GM21529 (cell line): ENCODE measurements at regions not wholly inside any gene's neighbourhood (a gene's known extent, or its start where the extent isn't known, plus 50 kb on each side); places are given as distances from the start of the nearest gene placed in this dataset.

Source experiments
- ATAC-seq: cut with Tn5 transposase; IDR thresholded peaks from one replicate; pipeline ENCODE4 v1.9.1; 2021; ENCODE audit not compliant: unreplicated experiment

GRCh38 chr4:31051565-31051964 is 331.4 kb downstream of the PCDH7 start:
- ATAC-seq: no peak

GRCh38 chr4:31052519-31052918 is 332.4 kb downstream of the PCDH7 start:
- no peak for ATAC-seq

GRCh38 chr4:31053451-31053850 is 333.3 kb downstream of the PCDH7 start:
- ATAC-seq: no peak

DNA sequence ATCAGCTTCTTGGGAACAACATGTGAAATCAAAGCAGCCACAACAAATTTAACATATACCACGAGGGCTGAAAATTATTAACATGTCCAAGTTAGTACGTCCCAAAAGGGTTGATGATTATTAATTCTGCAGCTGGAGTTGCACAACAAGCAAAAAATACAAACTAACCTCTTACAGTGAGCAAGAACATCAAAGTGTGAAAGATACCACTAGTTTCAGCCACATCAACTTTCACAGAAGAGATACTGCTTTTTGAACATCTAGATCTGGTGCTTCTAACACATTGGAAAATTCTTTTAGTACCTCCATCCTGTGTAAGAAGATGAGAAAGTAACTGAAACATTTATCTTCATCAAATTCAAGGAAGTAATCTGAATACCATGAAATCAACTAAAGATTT is 334.1 kb downstream of the PCDH7 start:
- ATAC-seq: no peak

- no peak for ATAC-seq
Observed at GRCh38 chr4:31058656-31059055, 338.5 kb downstream of the PCDH7 start.

DNA sequence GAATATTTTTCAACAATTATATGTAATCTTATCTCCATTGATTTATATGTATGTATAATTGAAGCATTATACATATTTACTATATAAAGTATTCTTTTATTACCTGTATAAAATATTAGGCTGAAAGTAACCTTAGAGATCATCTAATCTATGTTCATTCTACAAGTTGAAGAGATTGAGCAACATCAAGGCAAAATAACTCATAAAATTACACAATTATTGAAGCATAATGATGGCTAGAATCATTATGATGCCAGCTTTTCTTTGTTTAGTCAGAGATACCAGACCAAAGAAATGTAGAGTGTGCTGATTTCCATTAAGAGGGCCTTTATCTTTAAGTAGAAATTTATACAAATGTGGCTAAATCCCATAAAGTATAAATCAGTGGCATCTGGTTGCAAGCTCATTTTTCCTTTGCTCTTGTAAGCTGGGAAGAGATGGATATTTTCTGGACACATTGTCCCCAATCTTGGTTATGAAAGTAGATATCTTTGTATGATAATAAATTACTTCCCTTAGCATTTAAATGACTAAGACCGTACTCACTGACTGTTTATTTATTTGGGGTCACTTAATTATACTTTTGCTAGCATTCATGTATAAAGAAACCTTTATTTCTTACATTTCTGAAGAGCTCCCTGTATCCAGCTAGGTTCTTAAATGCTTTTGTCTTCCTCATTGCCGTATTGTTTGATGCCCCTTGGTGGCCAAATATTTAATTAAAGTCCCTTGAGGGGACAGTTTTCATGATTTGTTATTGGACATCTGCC is 339.8 kb downstream of the PCDH7 start:
- no peak for ATAC-seq

- ATAC-seq: no peak
Observed at GRCh38 chr4:31065086-31065485, 344.9 kb downstream of the PCDH7 start.

DNA sequence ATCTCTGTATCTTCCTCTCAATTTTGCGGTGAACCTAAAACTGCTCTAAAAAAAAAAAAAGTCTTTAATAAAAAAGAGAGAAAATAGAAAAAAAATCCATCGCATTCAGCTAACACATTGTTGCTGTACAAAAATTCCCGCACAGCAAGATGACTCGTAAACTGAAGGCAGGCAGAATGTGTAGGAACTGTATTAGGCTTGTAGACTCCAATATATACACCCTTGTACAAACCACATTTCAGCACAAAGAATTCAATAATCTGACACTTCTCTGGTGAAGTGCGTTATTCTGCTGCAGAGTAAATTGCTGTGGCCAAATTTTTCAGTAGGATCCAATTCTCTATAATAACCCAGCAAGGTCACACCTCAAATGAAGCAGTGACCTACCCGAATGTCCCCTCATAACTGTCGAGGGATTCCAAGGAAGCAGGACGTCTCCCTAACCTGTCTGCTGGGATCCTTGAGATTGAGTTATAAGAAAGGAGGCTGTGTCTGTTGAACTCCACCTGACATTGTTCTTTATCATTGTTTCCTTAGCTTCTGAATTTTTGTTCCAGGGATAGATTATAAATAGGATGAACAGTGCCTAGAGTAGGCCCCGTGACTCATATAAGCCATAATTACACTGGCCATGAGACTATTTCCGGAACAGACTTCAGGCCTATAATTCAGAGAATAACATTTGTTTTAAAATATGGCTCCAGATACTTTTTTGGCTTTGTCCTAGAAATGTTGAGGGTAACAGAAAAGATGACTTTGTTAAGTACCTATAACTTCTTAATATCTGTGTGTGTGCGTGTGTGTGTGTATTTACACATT is 348.3 kb downstream of the PCDH7 start:
- no peak for ATAC-seq

GRCh38 chr4:31069151-31069550 is 349.0 kb downstream of the PCDH7 start:
- ATAC-seq: no peak

GRCh38 chr4:31071508-31072486 is 351.6 kb downstream of the PCDH7 start:
- no peak for ATAC-seq

- ATAC-seq: no peak
Observed at GRCh38 chr4:31075969-31076368, 355.8 kb downstream of the PCDH7 start.

GRCh38 chr4:31078661-31079060 is 358.5 kb downstream of the PCDH7 start:
- ATAC-seq: no peak

- ATAC-seq: no peak
Observed at GRCh38 chr4:31080887-31081286, 360.7 kb downstream of the PCDH7 start.

DNA sequence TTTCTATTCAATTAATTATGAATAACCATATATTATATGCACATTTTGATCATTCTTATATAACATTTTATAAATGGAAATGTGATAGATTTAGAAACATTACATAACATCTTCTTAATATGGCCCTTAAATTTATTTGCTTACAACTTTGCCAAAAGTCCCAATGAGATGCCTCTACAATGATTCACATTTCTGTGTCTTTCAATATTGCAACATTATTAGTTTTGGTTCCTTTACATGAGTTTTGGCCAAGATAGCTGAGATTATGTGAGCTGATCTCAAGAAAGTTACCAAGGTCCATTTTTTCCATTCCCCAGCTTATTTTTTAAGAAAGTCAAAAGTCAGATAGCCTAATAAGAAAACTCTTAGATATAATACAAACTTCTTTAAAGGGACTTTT is 361.2 kb downstream of the PCDH7 start:
- no peak for ATAC-seq

DNA sequence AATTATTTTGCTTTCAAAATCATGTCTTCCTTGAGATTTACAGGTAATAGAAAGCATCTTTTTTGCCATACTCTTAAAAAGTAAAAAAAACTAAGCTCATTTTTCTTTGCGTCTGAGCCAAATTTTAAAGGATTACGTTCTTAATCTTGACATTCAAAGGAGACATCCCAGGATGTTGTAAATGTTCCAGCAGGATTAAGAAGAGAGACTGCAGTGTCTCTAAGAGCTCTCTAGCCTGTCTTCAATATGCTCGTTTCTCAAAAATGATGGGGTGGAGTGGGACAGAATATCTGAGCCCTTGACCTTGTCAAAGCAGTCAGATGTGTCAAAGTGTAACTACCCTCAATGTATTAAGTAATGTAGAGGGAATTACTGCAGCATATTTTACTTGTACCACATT is 363.3 kb downstream of the PCDH7 start:
- ATAC-seq: no peak

GRCh38 chr4:31084806-31085416 is 364.7 kb downstream of the PCDH7 start:
- ATAC-seq: no peak

DNA sequence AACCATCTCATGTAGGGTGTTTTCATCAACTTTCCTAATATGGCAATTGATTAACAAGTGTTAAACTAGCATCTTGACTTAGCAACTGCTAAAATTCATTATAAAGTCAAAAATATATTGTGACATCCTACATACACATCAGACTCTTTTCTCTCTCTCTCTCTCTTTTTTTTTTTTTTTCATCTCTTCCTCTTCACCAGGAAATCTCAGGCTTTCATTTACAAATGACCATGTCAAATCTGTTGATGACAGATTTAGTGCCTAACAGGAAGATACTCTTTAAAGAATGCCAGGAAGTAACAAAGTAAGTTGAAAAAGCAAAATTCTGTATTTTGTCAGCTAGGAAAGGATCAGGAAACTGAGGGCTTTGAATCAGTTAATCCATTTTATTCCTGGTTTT is 365.5 kb downstream of the PCDH7 start:
- no peak for ATAC-seq

DNA sequence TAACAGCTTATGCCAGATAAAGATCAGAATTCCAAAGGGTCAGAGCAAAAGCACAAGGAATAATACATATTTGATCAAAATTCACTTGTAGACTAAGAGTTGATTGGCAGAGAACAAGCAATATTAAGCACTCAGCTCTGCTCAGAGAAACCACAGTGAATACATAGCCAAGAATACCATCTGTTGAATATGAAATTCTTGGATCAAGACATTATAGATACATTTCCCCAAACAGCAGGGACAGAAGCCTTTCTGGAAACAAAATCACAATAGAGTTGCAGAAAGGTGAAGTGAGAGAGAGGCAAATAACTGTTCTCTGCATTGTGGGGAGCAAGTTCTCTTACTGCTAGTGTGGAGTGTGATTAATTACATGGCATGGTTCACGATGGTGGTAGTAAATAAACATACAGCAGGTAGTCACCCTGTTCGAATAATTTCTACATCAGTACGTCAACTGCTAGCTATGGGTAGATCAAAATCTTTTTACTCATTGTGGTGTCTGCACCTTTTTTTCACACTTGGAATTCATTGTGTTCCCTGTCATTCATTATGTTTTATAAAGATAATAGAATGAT is 366.7 kb downstream of the PCDH7 start:
- no peak for ATAC-seq

- ATAC-seq: no peak
Observed at GRCh38 chr4:31088600-31089230, 368.5 kb downstream of the PCDH7 start.

- no peak for ATAC-seq
Observed at GRCh38 chr4:31089815-31090214, 369.6 kb downstream of the PCDH7 start.
